ENCODE measurements at regions not wholly inside any gene's neighbourhood (a gene's known extent, or its start where the extent isn't known, plus 50 kb on each side); places are given as distances from the start of the nearest gene placed in this dataset.
"Not testable (repeated sequence)": the region's sequence is repeated elsewhere in the genome, so short reads cannot be mapped to it uniquely, and the experiment has no call there.

GRCh38 chr10:58070956-58071355, 196.7 kb downstream of the IPMK start:
- TF ChIP-seq, protein P1, sequence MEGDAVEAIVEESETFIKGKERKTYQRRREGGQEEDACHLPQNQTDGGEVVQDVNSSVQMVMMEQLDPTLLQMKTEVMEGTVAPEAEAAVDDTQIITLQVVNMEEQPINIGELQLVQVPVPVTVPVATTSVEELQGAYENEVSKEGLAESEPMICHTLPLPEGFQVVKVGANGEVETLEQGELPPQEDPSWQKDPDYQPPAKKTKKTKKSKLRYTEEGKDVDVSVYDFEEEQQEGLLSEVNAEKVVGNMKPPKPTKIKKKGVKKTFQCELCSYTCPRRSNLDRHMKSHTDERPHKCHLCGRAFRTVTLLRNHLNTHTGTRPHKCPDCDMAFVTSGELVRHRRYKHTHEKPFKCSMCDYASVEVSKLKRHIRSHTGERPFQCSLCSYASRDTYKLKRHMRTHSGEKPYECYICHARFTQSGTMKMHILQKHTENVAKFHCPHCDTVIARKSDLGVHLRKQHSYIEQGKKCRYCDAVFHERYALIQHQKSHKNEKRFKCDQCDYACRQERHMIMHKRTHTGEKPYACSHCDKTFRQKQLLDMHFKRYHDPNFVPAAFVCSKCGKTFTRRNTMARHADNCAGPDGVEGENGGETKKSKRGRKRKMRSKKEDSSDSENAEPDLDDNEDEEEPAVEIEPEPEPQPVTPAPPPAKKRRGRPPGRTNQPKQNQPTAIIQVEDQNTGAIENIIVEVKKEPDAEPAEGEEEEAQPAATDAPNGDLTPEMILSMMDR (IDR thresholded peaks at IDR 0.05; ENCODE audit: insufficient read depth, missing control alignments): no peak
- FAIRE-seq: no peak
- DNase-seq (ENCODE audit: insufficient read length, low spot score): no peak

- TF ChIP-seq, protein P1 (IDR thresholded peaks at IDR 0.05; ENCODE audit: insufficient read depth, missing control alignments): no peak
- no peak for FAIRE-seq
These were observed 198.9 kb downstream of the IPMK start for GRCh38 chr10:58068809-58069208.

GRCh38 chr10:58066979-58067378, 200.7 kb downstream of the IPMK start:
- TF ChIP-seq, protein P1 (IDR thresholded peaks at IDR 0.05; ENCODE audit: insufficient read depth, missing control alignments): no peak
- DNase-seq (ENCODE audit: insufficient read length, low spot score): no peak
- no peak for FAIRE-seq

More at GRCh38 chr10:58068809-58069208, 198.9 kb downstream of the IPMK start:
- no peak for DNase-seq (ENCODE audit: insufficient read length, low spot score)

DNA sequence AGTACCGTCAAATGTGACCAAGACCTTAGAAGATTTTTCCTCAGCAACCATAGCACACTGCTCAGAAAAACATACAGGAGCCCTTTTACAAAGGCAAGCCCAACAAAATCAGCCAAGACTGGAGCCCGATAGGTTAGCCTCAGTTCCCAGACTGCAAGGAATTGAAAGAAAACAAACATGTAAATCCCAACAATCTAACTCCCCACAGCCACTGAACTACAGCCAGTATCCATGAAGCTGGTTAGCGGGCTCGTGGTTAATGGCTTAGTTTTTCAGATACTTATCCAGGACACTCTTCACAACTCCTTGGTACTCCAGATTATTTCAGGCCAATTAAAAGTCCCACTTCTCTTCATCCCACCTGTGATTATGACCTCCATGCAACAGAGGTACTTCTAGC, 201.6 kb downstream of the IPMK start:
- TF ChIP-seq, protein P1 (IDR thresholded peaks at IDR 0.05; ENCODE audit: insufficient read depth, missing control alignments): no peak
- no peak for DNase-seq (ENCODE audit: insufficient read length, low spot score)
- FAIRE-seq: no peak

DNA sequence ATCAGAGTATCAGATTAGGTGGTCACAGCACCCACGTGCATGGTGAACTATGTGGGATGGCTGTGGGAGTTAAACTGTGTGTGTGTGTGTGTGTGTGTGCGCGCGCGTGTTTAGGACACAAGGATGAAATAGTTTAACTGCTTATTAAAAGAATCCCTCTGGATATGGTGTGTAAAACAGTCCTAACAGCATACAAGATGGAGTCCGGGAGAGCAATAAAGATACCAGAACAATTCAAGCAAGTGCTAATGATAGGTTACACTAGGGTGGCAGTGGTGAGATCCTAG, 202.2 kb downstream of the IPMK start:
- TF ChIP-seq, protein P1 (IDR thresholded peaks at IDR 0.05; ENCODE audit: insufficient read depth, missing control alignments): no peak
- no peak for FAIRE-seq
- no peak for DNase-seq (ENCODE audit: insufficient read length, low spot score)

DNA sequence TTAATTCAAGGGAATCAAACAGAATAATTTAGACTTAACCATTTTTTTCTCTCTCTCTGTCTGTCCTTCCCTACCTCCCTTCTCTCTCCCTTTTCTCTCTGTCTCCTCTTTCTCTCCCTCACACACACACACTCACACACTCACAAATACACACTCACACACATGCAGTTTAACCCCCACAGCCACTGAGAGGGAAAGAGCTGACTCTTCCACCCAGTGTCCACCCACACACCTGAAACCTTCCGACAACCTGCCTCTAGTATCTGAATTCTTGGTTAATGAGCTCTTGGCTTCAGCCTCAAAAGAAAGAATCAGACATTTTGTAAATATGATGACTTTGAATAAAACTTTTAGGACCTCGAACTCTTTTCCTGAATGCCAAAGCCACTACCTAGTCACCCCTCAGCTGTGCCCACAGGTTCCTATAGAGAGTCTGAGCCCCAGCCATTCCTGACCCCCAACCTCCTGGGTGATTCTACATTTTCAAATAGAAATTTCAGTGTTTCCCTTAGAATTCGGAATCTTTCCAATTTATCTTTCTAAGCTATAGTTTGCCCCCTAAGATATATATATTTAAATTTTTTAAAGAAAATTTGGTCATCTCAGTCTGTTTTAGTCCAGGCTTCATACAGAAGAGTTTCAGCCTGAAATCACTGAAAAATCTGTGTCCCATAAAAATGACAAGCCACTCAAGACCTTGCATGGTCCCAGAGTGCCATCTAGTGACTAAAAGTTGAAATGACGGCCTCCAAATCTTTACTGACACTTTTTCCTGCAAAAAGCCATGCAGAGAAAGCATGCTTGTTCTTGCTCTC, 202.8 kb downstream of the IPMK start:
- peak; percentile 44 for FAIRE-seq
- TF ChIP-seq, protein P1 (IDR thresholded peaks at IDR 0.05; ENCODE audit: insufficient read depth, missing control alignments): peak; percentile 78
- DNase-seq (ENCODE audit: insufficient read length, low spot score): no peak

- FAIRE-seq: no peak
- DNase-seq (ENCODE audit: insufficient read length, low spot score): no peak
- TF ChIP-seq, protein P1 (IDR thresholded peaks at IDR 0.05; ENCODE audit: insufficient read depth, missing control alignments): no peak
These were observed 203.7 kb downstream of the IPMK start for GRCh38 chr10:58063861-58064480.

DNA sequence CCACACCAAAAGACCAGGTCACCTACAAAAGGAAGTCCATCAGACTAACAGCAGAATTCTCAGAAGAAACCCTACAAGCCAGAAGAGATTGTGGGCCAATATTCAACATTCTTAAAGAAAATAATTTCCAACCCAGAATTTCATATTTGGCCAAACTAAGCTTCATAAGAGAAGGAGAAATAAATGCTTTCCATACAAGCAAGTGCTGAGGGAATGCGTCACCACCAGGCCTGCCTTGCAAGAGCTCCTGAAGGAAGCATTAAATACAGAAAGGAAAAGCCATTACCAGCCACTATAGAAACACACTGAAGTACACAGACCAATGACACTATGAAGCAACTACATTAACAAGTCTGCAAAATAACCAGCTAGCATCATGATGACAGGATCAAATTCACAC, 209.0 kb downstream of the IPMK start:
- not testable (repeated sequence) for DNase-seq (ENCODE audit: insufficient read length, low spot score); FAIRE-seq

All from D721Med (cell line).